ENCODE measurements at regions not wholly inside any gene's neighbourhood (a gene's known extent, or its start where the extent isn't known, plus 50 kb on each side); places are given as distances from the start of the nearest gene placed in this dataset.
A peak's percentile ranks its signal among the peaks of the same experiment; 100 is the strongest.
"Not testable (repeated sequence)": the region's sequence is repeated elsewhere in the genome, so short reads cannot be mapped to it uniquely, and the experiment has no call there.

DNA sequence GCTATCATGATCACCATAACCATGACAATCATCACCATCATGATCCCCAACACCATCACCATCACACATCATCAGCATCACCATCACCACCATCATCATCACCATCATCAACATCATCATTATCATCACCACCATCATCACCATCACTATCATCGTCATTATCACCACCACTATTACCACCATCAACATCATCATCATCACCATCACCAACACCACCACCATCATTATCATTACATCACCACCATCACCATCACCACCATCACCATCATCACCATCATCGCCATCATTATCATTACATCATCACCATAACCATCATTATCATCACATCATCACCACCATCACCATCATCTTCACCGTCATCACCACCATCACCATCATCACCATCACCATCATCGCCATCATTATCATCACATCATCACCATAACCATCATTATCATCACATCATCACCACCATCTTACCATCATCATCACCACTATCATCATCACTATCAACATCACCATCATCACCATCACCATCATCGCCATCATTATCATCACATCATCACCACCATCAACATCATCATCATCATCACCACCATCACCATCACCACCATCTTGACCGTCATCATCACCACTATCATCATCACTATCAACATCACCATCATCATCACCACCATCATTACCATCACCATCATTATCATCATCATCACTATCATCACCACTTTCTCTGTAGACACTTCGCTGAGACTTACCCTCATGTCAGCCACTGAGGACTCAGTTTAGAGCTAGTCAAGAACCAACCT lies 366.0 kb downstream of the C16orf95 start:
- DNase-seq (ENCODE audit: extremely low read depth in 1 of 11, low read depth in 9 of 11, low spot score in 4 of 11): no peak

DNA sequence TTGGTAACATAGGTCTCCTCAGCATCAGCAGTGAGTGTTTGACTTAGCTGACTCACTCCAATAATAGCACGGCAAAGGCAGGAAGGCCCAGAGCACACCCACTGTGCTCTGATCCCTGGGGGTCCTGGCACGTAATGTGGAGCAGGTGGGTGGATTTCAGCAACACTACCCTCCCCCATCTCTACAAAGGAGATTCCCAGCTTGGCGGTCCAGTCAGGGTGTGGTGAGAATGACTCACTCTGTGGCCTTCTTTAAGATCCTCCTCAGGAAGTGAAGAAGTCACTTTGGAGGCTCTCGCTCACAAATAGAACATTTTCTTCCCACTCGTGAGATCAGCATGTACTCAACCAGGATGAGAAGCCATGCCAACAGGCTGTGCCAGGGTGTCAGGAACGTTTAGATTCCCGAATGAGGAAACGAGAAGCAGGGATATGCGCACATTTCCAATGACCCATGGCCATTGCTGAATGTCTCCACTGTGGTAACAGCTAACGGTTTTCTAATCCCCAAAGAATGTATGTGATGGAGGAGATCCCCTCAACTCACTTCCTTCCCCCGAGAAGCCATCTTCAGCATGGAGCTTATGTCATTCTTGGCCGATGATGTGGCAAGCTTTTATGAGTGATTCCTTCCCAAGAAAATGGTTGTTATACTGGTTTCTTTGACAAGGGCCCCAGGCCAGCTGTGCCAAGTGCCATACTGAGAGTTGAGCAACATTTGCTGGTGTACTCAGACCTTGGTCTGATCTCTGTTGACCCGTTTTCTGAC lies 365.2 kb downstream of the C16orf95 start:
- DNase-seq (ENCODE audit: extremely low read depth in 1 of 11, low read depth in 9 of 11, low spot score in 4 of 11): no peak

DNA sequence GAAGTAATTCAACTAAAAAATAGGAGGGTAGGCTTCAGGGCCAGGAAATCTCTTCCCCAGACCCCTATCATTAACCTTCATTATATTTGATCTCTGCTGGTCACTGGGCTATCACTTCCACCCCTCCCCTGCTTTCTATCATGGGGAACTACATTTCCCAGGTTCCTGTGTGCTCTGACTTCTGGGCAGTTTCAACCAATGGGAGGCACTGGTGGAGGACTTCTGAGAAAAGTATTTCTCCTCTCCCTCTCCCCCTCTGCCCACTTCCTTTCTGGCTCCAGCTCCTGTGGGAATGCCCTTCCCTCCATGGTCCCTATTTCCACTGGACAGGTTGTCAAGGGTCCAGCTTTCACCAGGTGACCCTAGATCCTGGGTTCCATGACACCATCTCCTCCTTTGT lies 364.4 kb downstream of the C16orf95 start:
- DNase-seq (ENCODE audit: extremely low read depth in 1 of 11, low read depth in 9 of 11, low spot score in 4 of 11): no peak

DNA sequence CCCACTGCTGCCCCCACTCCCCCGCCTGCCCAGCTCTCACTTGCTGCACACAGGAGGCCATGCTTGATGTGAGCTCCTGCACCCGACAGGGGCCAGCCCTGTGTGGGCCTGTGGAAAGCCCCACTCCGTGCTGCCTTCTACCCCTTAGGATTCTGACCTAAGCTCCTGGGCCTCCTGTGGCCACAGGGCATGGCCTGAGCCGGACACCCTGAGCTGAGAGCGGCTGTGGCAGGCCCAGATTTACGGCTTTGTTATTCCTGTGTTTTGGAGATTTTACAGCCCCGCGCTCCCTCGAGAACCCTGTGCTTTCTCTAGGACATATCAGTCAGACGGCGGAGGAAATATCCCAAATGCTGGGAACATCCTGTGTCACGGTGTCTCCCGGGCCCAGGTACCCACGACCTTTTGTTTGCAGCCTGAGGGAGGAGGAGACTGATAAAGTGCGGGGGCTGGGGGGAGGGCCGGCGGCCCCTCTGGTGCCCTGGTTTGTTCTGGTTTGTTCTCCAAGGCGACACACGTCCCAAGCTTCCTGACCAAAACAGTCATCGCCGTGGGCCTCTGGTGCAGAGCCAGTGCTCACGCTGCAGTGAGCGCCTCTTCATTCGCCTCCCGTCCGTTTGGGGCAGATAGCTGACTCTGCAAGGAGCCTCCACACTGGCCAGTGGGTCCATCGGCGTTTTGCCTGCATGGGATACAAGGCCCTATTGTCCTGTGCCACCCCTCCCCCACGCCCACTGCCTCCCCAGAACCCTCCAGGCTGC lies 363.4 kb downstream of the C16orf95 start:
- DNase-seq (ENCODE audit: extremely low read depth in 1 of 11, low read depth in 9 of 11, low spot score in 4 of 11): no peak

DNA sequence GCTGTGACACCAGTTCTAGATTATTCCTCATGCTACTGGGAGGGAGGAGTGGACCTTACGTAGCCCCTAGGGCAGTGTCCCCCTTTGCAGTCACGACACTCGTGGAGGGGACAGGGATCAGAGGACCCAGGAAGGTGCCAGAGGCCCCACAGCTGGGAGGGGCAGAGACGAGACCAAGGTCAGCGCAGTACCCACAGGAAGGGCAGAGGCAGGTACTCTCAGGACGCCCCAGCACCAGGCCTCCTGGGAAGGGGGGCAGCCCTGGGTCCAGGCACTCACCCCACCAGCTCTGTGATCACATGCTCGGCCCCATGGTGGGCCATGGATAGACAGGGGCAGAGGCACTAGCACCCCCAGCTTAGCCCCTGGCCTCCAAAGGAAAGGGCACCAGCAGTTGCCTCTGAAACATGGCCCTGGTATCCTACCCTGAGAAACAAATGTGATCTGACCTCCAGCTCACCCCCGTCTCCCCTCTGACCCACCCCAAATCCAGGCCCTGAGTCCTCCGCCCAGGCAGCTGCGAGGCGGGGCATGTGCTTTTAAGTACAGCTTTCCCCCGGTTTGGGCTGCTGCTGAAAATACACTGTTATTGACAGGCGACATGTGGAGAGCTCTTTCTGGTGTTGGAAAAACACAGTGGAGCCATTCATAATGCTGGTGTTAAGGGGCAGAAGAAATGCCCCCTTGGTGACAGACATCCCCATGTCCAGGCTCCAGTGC lies 361.9 kb downstream of the C16orf95 start:
- DNase-seq (ENCODE audit: extremely low read depth in 1 of 11, low read depth in 9 of 11, low spot score in 4 of 11): no peak

DNA sequence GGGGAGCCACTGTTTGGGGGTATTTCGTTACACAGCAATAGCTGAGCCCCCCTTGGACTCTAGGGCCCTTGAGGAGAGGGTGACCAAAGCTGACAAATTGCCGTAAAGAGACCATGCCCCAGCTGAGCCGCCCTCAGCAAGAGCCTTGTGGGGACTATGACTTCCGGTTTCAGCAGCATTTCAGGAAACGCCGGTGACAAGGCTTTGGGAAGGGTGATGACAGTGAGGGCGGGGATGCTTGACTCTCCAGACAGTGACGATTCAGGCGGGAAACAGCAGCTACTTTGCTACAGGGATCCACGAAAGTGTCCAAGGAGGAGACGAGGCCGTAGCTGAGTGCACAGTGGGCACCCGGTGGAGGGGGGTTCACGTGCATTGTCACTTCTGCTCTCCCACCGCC lies 360.8 kb downstream of the C16orf95 start:
- DNase-seq (ENCODE audit: extremely low read depth in 1 of 11, low read depth in 9 of 11, low spot score in 4 of 11): no peak

DNA sequence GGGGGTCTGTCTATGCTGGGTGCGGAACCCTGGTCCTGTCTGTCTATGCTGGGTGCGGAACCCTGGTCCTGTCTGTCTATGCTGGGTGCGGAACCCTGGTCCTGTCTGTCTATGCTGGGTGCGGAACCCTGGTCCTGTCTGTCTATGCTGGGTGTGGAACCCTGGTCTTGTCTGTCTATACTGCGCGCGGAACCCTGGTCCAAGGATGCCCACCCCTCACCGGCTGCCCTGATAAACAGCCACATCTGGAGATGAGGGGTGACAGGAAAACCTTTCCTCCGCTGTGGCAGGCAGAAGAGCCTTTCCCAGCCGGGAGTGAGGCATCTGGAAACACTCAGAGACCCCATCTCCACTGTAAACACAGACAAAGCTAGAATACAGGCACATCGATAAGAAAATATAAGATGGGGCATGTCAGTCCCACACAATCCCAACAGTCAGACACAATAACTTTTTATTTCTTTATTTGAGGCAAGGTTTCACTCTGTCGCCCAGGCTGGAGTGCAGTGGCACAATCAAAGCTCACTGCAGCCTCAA lies 359.5 kb downstream of the C16orf95 start:
- DNase-seq (ENCODE audit: extremely low read depth in 1 of 11, low read depth in 9 of 11, low spot score in 4 of 11): not testable (repeated sequence)

DNA sequence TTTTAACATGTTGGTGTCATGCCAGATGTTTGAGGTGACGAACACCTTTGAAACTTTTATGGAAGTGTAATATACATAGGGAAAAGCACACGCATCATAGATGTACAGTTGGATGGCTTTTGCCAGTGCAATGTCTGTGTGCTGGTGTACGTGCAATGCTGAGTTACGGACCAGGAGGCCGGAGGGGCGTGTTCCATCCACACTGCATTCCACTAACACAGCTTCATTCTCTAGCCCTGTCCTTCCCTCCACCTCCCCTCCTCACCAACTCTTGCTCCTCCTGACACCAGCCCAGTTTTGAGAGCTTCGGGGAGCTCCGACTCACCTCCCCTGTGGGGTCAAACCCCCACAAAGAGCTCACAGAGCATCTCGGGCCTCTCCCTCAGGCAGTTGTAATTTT lies 358.8 kb downstream of the C16orf95 start:
- DNase-seq (ENCODE audit: extremely low read depth in 1 of 11, low read depth in 9 of 11, low spot score in 4 of 11): no peak

DNA sequence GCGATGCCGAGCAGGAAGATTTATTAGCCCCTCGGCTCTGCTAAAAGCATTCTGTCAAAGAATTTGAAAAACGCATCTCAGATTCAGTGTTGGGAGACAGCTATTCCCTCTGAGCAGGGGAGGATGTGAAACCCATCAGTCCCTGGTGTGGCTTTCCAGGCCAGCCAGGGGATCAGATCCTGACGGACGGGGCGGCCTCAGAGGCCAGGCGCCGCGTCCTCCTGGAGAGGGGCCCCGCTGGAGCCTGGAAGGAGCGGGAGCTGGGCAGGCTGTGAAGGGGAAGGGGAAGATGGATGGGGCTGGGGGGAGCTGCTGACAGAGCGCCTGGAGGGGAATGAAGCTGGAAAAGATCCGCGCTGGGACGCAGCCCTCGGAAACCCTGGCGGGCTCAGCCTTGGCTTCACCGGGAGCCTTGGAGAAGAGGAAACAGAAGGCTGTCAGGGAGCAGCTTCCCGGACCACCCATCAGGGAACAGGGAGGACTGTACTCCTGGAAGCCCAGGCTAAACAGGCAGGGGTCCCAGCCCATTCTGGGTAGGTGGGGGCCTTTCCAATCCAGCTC lies 358.0 kb downstream of the C16orf95 start:
- peak; percentile 60 to 87 (median 78) for DNase-seq (ENCODE audit: extremely low read depth in 1 of 11, low read depth in 9 of 11, low spot score in 4 of 11)

DNA sequence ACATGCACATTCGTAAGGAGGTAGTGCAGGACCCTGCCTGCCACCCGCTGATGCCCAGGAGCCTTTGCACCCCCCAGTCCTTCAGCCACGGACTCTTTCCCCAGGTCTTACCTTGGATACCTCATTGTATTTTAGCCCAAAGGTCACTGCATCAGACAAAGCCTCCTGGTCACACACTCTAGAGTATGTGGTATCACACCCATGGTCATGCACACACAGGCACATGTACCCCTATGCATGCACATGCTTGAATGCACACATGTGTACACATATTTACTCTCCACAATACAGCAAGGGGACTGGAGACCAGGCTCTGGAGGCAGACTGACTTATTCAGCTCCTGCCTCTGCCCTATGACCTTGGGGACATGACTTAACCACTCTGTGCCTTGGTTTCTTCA lies 357.5 kb downstream of the C16orf95 start:
- DNase-seq (ENCODE audit: extremely low read depth in 1 of 11, low read depth in 9 of 11, low spot score in 4 of 11): no peak

DNA sequence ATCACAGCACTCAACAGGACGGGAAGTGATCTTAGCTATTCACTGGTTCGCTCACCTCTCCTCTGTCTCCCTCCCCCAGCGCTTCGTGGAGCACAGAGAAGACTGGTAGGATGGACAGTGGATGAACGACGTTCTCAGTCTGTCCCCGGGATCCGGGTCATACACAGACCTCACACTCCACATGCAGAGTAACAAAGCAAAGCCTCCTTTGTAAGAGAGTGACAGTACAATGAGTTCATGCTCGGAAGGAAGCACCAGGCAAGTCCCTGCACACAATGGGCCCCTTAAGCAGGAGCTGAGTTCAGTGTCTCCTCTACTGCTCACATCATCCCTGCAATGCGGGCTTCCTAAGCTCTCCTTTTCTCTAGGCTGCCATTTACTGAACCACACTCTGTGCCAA lies 356.9 kb downstream of the C16orf95 start:
- no peak for DNase-seq (ENCODE audit: extremely low read depth in 1 of 11, low read depth in 9 of 11, low spot score in 4 of 11)

DNA sequence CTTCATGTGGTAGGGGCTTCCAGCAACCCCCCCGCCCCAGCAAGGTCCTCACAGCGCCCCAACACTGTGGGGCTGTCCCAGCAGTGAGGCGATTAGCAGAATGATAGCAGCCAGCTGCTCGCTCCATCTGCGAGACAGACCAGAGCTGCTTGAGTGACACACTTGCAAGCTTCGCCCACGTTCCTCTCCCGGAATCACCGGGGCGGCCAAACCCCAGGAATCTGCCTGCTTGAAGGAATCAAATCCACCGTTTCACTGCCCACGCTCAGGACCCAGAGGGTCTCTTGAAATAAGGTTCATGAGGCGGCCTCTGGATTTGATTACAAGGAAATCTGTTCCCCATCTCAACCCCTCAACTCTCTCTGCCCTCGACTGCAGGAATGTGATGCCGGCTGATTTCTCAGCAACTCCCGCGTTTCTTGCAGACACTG lies 356.0 kb downstream of the C16orf95 start:
- peak in 3 of 11 donors; percentile 49 to 60 (median 59) for DNase-seq (ENCODE audit: extremely low read depth in 1 of 11, low read depth in 9 of 11, low spot score in 4 of 11)

DNA sequence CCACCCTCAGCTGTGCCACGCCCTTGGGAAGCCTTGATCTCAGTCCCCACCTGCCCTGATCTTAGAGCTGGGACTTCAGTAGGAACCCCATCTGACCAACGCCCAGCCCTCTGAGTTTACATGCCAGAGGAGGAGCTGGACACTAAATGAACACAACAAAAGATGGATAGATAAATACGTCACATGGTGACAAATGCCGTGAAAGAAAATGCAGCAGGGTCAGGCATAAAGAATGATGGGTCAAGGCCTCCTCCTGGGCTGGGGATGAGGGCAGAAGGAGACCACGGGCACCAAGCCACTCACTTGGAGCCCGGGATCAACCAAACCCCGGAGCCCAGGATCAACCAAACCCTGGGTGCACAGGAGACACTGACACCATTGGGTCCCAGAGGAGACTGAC lies 354.9 kb downstream of the C16orf95 start:
- DNase-seq (ENCODE audit: extremely low read depth in 1 of 11, low read depth in 9 of 11, low spot score in 4 of 11): no peak

DNA sequence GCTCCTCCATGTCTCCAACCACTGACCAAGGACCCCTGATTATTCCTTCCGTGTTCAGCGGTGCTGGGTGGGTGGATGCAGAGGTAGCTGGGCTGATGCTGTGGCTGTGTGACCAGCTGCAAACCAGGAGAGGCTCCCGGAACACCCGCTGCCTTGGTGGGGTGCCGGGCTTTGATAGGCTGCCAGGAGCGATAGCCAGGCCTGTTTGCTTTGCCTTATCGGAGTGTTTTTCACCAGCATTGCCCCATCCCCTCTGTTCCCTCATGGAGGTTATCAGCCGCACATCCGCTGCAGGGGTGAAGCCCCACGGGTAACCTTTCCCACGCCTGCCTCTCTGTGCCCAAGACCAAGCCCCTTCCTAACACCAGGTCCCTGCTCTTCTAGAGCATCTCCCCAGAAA lies 354.3 kb downstream of the C16orf95 start:
- DNase-seq (ENCODE audit: extremely low read depth in 1 of 11, low read depth in 9 of 11, low spot score in 4 of 11): no peak

DNA sequence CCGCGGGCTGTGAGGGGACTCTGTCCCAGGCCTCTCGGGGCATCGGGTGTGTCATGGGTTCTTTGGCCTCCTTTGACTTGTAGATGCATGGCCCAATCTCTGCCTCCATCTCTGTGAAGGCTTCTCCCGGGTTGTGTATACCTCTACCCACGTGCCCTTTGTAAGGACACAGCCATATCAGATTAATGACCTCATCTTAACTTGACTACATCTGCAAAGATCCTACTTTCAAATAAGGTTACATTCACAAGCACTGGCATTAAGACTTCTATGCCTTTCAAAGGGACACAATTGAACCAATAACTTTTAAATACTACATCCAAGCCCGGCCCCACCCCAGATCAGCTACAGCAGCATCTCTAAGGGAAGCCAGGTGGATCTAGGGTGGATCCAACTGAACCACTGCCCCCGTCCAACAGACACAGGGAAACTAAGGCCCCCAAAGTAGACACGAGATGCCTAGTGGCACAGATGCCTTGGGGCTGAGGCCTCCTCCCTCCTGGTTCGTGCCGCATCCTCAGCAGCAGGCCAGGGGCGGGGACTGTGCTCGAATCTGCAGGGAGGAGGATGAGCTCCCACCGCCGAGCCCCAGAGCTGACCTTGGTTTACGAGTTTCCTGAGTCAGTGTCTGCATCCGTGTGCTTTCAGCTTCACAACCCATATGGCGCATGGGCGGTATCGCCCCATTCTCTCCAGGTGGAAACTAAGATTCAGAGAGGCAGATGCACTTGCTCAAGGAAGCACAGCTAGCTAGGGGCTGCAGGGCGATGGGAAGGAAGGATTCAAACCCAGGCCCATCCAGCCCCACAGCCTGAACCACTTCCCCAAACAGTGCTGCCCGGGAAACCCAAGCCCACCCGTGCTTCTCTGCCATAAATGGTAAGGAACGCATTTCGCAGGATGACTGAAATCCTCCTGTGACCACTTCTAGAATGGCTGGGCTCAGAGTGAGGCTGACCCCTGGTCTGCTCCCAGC lies 353.3 kb downstream of the C16orf95 start:
- DNase-seq (ENCODE audit: extremely low read depth in 1 of 11, low read depth in 9 of 11, low spot score in 4 of 11): no peak

DNA sequence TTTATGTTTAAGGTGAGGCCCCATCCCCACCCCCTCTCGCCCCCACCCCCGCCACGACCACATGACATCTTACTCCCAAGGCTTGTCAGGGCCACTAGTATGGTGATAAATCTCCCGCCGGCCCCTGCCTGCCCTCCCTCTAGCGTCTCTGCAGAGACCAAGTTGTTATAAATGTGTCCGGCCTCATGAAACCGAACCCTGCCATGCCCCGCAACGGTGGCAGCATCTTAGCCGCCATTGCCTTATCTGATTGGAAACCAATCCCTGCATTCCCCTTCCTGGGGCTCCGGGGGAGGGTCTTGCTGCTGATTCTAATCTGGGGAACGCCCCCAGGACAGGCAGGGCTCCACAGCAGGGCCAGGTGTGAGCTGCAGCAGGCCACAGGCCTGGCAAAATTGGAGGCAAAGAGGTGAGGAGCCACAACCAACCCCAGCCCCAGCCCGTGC lies 352.4 kb downstream of the C16orf95 start:
- peak in 1 of 11 donors; percentile 46 for DNase-seq (ENCODE audit: extremely low read depth in 1 of 11, low read depth in 9 of 11, low spot score in 4 of 11)

DNA sequence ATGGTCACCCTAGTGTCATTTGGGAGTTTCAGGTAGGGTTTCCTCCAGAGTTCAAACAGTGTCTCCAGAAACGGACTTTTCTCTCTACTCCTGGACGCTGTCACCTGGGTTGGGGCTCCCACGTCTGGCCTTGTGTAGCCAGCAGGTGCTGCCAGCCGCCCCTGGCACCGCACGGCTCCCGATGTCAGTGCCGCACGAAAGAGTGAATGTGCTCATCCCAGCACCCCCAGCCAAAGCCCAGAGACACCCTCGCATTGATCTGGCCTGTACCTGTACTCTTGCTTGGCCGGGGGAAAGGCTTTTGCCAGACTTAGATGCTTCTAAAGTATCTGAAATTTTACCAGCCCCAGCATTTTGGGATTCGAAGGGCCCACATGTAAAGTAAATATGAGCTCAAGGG lies 351.9 kb downstream of the C16orf95 start:
- no peak for DNase-seq (ENCODE audit: extremely low read depth in 1 of 11, low read depth in 9 of 11, low spot score in 4 of 11)
